Neural crest cell (in vitro differentiated cells): ENCODE measurements at regions not wholly inside any gene's neighbourhood (a gene's known extent, or its start where the extent isn't known, plus 50 kb on each side); places are given as distances from the start of the nearest gene placed in this dataset.

ENCODE experiments used
- DNase-seq: peaks from one replicate; pipeline ENCODE4 v3.0.0; 2021; ENCODE audit warnings: low read depth, mixed read lengths, low spot score
- H3K27ac Mint-ChIP-seq: one replicate; pipeline ENCODE4 v1.8.0; 2021; ENCODE audit warnings: mild to moderate bottlenecking, mixed read lengths; ENCODE audit not compliant: unreplicated experiment
- H3K27me3 Mint-ChIP-seq: 2 replicates; pipeline ENCODE4 v1.8.0; 2021; ENCODE audit warnings: low read depth, mild to moderate bottlenecking, mixed read lengths
- H3K36me3 Mint-ChIP-seq: 2 replicates; pipeline ENCODE4 v1.8.0; 2021; ENCODE audit warnings: low read depth, mild to moderate bottlenecking, mixed read lengths
- H3K4me1 Mint-ChIP-seq: 2 replicates; pipeline ENCODE4 v1.8.0; 2021; ENCODE audit warnings: mixed read lengths
- H3K4me3 Mint-ChIP-seq: one replicate; pipeline ENCODE4 v1.8.0; 2021; ENCODE audit warnings: mild to moderate bottlenecking, mixed read lengths
- H3K9me3 Mint-ChIP-seq: 2 replicates; pipeline ENCODE4 v1.8.0; 2021; ENCODE audit warnings: mixed read lengths
- CTCF ChIP-seq: fragments of 200-600 bp; sonication (generic); conservative IDR thresholded peaks from 2 replicates; pipeline ENCODE4 v1.5.0; 2021; ENCODE audit warnings: antibody characterized with exemption, mild to moderate bottlenecking

DNA sequence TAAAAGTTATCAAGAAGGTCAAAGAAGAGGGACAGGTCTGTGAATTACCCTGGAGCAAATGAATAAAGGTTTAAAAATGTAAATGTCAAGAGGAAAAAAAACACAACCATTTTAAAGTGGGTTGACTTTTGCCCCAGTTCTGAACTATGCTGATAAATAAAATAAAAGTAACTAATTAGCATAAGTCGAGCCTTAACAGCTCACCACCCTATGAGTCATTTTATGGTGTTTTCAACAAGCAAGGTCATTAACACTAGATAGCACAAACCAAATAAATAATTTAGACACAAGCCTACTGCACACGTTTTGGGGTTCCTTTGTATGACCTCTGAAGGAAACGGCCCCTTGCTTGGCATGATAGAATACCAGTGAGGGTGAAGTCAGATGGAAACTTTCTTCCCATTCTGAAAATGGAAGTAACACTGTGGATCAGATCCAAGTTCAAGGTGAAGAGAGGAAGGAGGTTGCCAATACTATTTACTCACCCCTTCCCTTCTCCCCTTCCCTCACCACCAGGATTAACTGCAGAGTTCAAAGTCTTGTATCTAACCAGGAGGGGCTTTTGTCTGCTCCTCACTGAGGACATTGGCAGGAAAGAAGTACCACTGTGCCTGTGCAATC is 380.0 kb upstream of the ACVR2A start:
- peaks cover 6% of the 10 kb centered on the region for H3K27me3 Mint-ChIP-seq
- no peak overlapping the region for H3K27ac Mint-ChIP-seq
- no peak for DNase-seq
- H3K4me3 Mint-ChIP-seq: no peak overlapping the region
- no peak for TF ChIP-seq CTCF
- peaks cover 13% of the 10 kb centered on the region for H3K4me1 Mint-ChIP-seq
- no peaks in the 10 kb centered on the region for H3K36me3 Mint-ChIP-seq
- H3K9me3 Mint-ChIP-seq: no peaks in the 10 kb centered on the region

GRCh38 chr2:147463881-147464520 is 380.8 kb upstream of the ACVR2A start:
- Mint-ChIP-seq H3K36me3 (no peaks in the 10 kb centered on the region), H3K27ac (no peak overlapping the region), H3K9me3 (no peaks in the 10 kb centered on the region), H3K4me1 (peaks cover 4% of the 10 kb centered on the region), H3K4me3 (no peak overlapping the region), H3K27me3 (peaks cover 6% of the 10 kb centered on the region)
- DNase-seq: no peak
- no peak for TF ChIP-seq CTCF

DNA sequence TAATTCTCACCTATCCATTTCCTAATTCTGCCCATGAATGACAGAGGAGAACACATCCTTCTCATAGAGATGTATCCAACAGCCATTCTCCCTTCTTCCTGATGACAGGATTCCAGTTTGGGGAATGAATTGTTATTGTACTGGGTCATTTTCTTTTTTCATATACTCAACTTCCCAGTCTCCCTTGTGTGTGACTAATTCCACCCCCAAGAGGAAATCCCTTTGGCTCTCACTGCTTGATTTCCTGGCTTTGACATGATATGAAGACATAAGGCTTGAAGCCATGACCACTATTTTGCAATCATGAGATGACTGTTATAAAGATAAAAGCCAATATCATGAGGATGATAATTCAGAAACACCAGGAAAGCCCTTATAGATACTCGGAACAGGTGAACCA is 384.7 kb upstream of the ACVR2A start:
- Mint-ChIP-seq H3K36me3 (no peaks in the 10 kb centered on the region), H3K27me3 (peaks cover 4% of the 10 kb centered on the region), H3K27ac (no peak overlapping the region), H3K4me1 (no peaks in the 10 kb centered on the region), H3K4me3 (no peak overlapping the region), H3K9me3 (no peaks in the 10 kb centered on the region)
- no peak for TF ChIP-seq CTCF
- DNase-seq: no peak

- no peak for DNase-seq
- Mint-ChIP-seq H3K27ac (no peak overlapping the region), H3K27me3 (peaks cover 4% of the 10 kb centered on the region), H3K4me3 (no peak overlapping the region), H3K9me3 (no peaks in the 10 kb centered on the region), H3K4me1 (peaks cover 5% of the 10 kb centered on the region), H3K36me3 (no peaks in the 10 kb centered on the region)
- TF ChIP-seq CTCF: no peak
These were observed 388.1 kb upstream of the ACVR2A start for GRCh38 chr2:147456779-147457178.

DNA sequence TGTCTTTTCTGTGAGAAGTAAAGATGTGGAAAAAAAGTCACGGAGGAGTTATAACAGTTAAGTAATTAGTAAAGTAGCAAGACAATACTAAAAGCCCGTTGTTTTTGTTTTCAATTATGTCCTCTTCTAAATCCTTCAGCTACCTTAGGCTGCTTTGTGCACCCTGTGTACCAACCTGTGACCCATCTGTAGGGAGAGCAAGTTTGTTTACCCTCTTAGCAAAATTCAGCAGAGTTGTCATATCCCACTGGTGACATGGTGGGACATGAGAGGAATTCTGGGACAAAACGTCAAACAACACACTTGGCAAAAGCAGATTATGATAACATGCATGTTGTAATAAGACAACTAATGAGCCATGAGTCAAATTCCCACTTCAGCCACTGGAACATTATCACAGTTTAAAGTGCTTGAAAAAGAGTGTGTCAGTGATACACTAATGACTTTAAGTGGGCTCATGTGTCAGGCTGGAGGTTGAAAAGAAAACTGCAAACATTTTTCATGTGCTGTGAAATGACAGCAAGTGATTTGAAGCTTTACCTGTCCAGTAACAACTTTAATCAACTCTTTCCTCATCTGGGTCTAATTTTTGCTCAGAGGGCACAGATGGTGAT is 392.8 kb upstream of the ACVR2A start:
- H3K9me3 Mint-ChIP-seq: no peaks in the 10 kb centered on the region
- TF ChIP-seq CTCF: peak; percentile 13
- H3K27ac Mint-ChIP-seq: no peak overlapping the region

More for the DNA sequence above, 392.8 kb upstream of the ACVR2A start:
- H3K4me1 Mint-ChIP-seq: peaks cover 33% of the 10 kb centered on the region
- no peak overlapping the region for H3K4me3 Mint-ChIP-seq
- no peak for DNase-seq
- H3K36me3 Mint-ChIP-seq: no peaks in the 10 kb centered on the region
- no peaks in the 10 kb centered on the region for H3K27me3 Mint-ChIP-seq
